Activated naive CD4-positive, alpha-beta T cell treated with anti-CD3 and anti-CD28 coated beads, Interleukin-2, amount 50 U/mL, for 16 hours (primary cell): ENCODE measurements at regions not wholly inside any gene's neighbourhood (a gene's known extent, or its start where the extent isn't known, plus 50 kb on each side); places are given as distances from the start of the nearest gene placed in this dataset.
"Not testable (repeated sequence)": the region's sequence is repeated elsewhere in the genome, so short reads cannot be mapped to it uniquely, and the experiment has no call there.

Experiments
- DNase-seq: peaks from one replicate; pipeline ENCODE4 v3.0.0-alpha.2; 2020

- DNase-seq = not testable (repeated sequence)
Measured at GRCh38 chr2:90087792-90088191, 1396.3 kb downstream of the RPIA start.

DNA sequence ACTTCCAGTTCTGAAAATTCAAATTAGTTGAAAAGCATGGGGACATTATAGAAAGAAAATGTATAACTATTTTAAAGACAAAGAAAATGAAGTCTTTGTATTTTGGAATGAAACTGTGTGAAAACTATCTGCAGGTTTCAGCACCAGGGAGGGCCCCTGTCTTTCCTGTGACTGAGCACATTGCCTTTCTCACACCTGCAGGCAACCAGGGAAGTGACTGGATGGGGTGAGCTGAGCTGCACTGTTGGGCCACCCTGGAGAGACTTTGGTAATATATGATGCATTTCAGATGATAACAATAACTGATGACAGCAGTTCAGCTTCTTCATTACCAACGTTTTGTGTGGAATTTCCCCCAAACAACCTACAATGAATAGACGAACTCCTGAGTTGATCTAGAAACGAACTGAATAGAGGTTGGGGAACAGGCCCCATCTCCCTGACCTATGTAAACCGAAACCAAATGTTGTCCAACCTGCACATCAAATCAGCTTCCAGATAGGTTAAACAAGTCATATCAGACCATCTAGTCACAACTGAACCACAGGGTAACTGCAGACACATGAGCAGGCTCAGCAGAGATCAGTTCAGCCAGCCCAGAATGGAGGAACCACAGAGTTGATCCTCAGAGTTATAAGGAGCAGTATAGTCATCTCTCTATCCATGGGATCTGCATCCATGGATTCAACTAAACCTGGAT is 1402.2 kb downstream of the RPIA start:
- not testable (repeated sequence) for DNase-seq

- DNase-seq = not testable (repeated sequence)
Measured at GRCh38 chr2:90097617-90098016, 1406.1 kb downstream of the RPIA start.

DNA sequence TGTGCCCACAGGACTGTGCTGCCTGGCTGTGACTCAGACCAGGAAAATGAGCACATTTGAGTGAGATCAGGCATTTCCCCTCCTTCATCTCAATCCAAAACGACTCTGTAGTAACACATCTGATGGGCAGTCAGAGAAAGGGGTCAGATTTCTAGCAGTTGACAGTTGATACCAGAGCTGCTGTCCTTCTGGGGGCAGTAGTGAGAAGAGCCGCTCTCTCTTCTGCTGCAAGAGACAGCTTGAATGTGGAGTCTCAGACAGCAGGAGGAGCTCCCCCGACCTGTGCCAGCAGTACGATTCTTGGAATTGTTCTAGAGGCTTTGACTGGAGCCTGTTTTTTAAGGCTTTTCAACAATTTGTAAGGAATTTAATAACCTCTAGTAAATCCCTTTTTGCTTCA is 1413.7 kb downstream of the RPIA start:
- not testable (repeated sequence) for DNase-seq

DNA sequence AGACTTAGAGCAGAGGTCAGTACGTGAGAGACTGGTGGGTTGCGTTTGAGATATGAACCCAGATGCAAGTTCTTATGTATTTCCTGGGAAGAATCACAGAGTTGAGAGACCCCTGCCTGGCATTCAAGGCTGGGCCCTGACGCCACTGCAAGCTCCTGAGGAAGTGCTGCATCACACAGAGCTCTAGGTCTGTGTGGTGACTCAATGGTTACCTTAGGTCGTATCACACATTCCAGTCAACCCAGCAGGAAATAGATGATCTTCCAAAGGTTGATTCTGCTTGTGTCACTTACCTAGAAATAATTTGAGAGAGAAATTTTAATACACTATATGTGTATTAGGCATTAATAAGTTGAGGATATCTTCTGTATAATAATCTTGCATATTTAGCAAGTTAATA is 1431.9 kb downstream of the RPIA start:
- not testable (repeated sequence) for DNase-seq

DNA sequence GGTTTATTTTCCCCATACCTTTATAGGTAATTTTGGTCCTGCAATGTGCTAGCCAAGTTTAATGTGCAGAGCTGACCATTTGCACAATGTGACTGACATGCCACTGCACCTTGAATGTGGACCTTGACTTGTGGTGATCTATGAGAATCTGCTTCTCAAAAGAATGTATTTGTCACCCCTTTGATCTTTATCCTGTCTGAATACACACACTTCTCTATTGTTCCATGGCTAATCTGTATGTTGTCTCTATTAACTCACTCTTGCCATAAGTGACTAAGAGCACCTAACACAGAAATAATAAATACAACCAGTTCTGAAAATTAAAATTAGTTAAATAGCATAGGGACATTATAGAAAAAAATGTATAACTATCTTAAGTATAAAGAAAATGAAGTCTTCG is 1447.6 kb downstream of the RPIA start:
- DNase-seq = not testable (repeated sequence)

DNA sequence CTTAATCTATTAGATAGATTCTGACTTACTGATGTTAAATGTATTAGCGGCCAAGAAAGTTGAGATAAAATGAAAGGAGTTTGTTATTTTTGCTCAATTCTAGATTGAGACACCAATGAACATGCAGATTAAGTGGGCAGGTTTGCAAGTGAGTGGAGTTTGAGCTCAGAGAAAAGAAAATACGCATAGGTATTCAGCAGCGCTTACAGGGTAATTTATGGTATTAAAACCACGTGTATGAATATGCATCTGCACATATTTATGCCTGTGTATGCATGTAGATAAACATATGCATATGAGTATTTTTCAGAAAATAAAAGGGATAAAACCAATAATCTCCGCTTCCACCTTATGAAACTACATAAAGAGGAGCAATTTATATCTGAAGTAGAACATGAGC is 1450.1 kb downstream of the RPIA start:
- not testable (repeated sequence) for DNase-seq

GRCh38 chr2:90151805-90152204 is 1460.3 kb downstream of the RPIA start:
- DNase-seq = not testable (repeated sequence)

DNA sequence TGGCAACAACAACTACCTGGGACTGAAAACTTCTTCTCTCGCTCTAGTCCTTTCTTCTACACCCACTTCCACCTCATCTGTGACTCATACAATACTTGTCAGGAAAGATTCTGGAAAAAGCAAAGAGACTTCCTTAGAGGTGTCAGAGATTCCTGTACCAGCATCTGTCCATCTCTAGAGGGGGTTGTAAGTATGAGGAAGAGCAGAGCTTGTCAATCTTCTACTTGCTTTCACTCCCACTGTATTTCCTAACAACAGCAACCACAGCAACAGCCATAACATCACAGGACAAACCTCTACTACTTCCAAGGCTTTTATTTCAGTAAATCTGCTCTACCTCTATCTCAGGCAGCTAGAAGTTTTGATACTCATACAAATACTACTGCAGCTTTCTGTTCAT is 1479.5 kb downstream of the RPIA start:
- not testable (repeated sequence) for DNase-seq

GRCh38 chr2:90173081-90173480 is 1481.6 kb downstream of the RPIA start:
- not testable (repeated sequence) for DNase-seq

GRCh38 chr2:90179591-90179990 is 1488.1 kb downstream of the RPIA start:
- DNase-seq = not testable (repeated sequence)

DNA sequence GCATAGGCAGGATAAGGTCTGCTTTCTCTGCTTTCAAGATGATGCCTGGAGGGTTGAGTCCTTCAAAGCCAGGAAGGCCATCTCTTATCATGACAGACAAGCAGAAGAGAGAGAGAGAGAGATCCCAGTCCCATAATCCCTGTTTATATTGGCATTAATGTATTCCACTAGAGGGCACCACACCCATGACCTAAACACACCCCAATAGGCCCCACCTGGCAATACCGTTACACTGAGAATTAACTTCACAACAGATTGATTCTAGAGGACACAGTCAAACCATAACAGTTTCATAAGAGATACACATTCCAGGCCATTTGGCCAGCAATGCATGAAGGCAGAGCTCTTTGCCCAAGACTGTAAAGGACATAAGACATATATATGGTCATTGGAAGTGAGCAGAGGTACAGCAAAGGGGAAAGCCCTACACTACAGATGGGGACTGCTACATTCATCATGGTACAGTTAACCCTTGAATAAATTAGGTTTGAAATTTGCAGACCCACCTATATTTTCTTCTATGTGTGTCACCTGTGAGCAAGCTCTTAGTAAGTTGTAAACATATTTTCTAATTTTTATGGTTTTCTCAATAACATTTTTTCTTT is 1516.1 kb downstream of the RPIA start:
- DNase-seq = no peak

DNA sequence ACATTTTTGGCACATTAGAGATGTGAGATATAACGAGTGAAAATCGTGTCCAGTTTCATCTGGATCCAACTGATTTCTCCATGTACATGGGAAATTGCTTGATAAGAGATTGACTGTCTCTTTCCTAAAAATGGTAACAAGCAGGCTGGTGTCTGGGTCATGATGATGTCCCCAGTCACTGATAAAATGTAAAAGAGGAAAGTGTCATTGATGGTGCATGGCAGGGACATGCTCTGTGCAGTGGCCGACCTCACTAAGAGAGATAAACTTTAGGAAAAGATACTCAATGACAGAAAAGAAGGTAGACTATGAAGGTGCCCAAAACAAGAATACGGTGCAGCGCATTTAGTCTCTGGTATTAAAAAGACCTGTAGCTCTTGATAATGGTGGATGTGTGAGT is 1517.5 kb downstream of the RPIA start:
- DNase-seq = no peak

- no peak for DNase-seq
Measured at GRCh38 chr2:90209806-90210205, 1518.3 kb downstream of the RPIA start.

- not testable (repeated sequence) for DNase-seq
Measured at GRCh38 chr2:90215880-90216279, 1524.4 kb downstream of the RPIA start.

- not testable (repeated sequence) for DNase-seq
Measured at GRCh38 chr2:90216801-90217200, 1525.3 kb downstream of the RPIA start.

DNA sequence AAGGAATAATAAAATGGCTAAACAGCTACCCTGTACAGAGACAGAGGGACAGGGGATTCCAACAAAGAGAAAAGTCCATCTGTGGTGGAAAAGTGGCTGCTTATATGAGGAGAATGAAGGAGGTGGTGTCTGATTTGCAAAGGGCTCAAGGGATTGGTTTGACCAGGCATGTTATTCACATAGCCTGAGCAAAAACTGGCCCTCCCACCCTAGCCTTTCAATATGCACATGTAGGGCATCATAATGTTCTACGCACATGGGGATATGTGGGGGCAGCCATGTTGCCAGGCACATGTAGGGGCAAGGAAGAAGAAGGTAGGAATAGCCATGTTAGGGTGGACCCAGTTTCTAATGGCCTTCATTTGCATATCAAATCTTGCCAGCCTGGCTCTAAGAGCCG is 1527.1 kb downstream of the RPIA start:
- not testable (repeated sequence) for DNase-seq

- DNase-seq = not testable (repeated sequence)
Measured at GRCh38 chr2:90220623-90221299, 1529.3 kb downstream of the RPIA start.

- no peak for DNase-seq
Measured at GRCh38 chr2:90221300-90221651, 1529.8 kb downstream of the RPIA start.

DNA sequence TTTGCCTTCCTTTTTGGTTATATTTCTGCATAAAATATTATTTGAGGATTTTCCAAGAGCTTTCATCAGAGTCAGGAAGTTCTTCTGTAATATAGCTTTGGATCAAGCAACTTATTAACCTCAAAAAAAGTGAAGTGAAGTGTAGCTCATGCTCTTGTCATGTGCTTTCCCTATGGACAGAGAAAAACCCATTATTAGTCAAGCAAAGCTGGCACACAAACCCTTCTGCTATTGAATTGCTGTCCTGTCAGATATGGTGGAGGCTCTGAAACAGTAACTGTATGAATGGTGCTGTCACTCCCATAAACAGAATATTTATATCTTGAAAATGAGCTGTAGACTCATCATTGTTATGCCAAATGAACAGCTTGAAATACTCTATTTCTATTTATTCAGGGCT is 1533.3 kb downstream of the RPIA start:
- not testable (repeated sequence) for DNase-seq

DNA sequence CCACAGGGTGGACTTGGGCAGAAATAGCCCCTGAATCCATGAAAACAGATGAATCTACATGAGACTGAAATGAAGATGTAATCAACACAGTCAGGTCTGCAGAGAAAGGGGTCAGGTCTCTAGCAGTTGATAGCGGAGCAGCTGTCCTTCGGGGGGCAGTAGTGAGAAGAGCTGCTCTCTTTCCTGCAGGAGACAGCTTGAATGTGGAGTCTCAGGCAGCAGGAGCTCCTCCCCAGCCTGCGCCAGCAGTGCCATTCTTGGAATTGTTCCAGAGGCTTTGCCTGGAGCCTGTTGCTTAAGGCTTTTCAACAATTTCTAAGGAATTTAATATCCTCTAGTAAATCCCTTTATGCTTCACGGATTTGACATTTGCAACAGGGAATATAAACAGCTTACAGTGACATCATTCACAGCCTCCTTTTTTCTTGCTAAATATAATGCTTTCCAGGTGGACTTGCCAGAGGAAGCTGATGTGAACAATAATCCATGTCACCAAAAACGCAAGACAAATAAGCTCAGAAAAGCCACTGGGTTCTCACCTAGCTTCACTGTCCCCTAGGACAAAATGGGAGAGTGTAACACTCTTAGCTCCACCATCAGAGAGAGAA is 1535.1 kb downstream of the RPIA start:
- not testable (repeated sequence) for DNase-seq

- not testable (repeated sequence) for DNase-seq
Measured at GRCh38 chr2:90231199-90231598, 1539.7 kb downstream of the RPIA start.

- DNase-seq = not testable (repeated sequence)
Measured at GRCh38 chr2:90235452-90235851, 1544.0 kb downstream of the RPIA start.

GRCh38 chr2:90237923-90238361 is 1546.5 kb downstream of the RPIA start:
- not testable (repeated sequence) for DNase-seq
